Karpas-422 (cell line): ENCODE measurements at regions not wholly inside any gene's neighbourhood (a gene's known extent, or its start where the extent isn't known, plus 50 kb on each side); places are given as distances from the start of the nearest gene placed in this dataset.
"Not testable (repeated sequence)": the region's sequence is repeated elsewhere in the genome, so short reads cannot be mapped to it uniquely, and the experiment has no call there.

ENCODE experiments used
- DNase-seq: peaks from one replicate; pipeline ENCODE4 v3.0.0-alpha.2; 2015
- H2AFZ ChIP-seq: fragments of 200-600 bp; sonication (generic); 2 replicates; pipeline ENCODE4 v1.6.1; 2014; ENCODE audit warnings: antibody characterized with exemption, low read length, mixed read lengths
- H3K27ac ChIP-seq: fragments of 200-600 bp; sonication (generic); 2 replicates; pipeline ENCODE4 v1.5.1; 2014; ENCODE audit warnings: mild to moderate bottlenecking, low read length, moderate library complexity
- H3K27me3 ChIP-seq: fragments of 200-600 bp; sonication (generic); 2 replicates; pipeline ENCODE4 v1.6.1; 2014; ENCODE audit warnings: low read length, mixed read lengths
- H3K36me3 ChIP-seq: fragments of 200-600 bp; sonication (generic); 2 replicates; pipeline ENCODE4 v1.6.1; 2014; ENCODE audit warnings: low read length, mixed read lengths; ENCODE audit not compliant: insufficient read depth
- H3K4me1 ChIP-seq: fragments of 200-600 bp; sonication (generic); 2 replicates; pipeline ENCODE4 v1.6.1; 2014; ENCODE audit warnings: mild to moderate bottlenecking, low read length, mixed read lengths
- H3K4me2 ChIP-seq: fragments of 200-600 bp; sonication (generic); 2 replicates; pipeline ENCODE4 v1.6.1; 2014; ENCODE audit warnings: low read length, low read depth, mild to moderate bottlenecking; ENCODE audit not compliant: poor library complexity, severe bottlenecking
- H3K4me3 ChIP-seq: fragments of 200-600 bp; sonication (generic); 2 replicates; pipeline ENCODE4 v1.5.1; 2014; ENCODE audit warnings: mild to moderate bottlenecking, antibody characterized with exemption, low read length, mixed read lengths
- H3K79me2 ChIP-seq: fragments of 200-600 bp; sonication (generic); 2 replicates; pipeline ENCODE4 v1.6.1; 2014; ENCODE audit warnings: mild to moderate bottlenecking, low read length, mixed read lengths
- H3K9ac ChIP-seq: fragments of 200-600 bp; sonication (generic); 2 replicates; pipeline ENCODE4 v1.6.0; 2014; ENCODE audit warnings: low read length
- H3K9me2 ChIP-seq: fragments of 200-600 bp; sonication (generic), shearing (Covaris generic); replicated peaks from 2 replicates; pipeline ENCODE4 v1.6.0; 2014; ENCODE audit warnings: mild to moderate bottlenecking, low read length, moderate library complexity; ENCODE audit not compliant: insufficient read depth
- H3K9me3 ChIP-seq: fragments of 300-700, 200-600 bp; sonication (generic); 2 replicates; pipeline ENCODE4 v1.6.1; 2014; ENCODE audit warnings: low read length, mixed read lengths
- H4K20me1 ChIP-seq: fragments of 200-600 bp; sonication (generic); 2 replicates; pipeline ENCODE4 v1.6.1; 2014; ENCODE audit warnings: mild to moderate bottlenecking, antibody characterized with exemption, low read length, low read depth; ENCODE audit not compliant: insufficient read depth

- Histone ChIP-seq H2AFZ (no peak overlapping the region), H3K4me3 (no peak overlapping the region), H4K20me1 (no peaks in the 10 kb centered on the region), H3K27me3 (no peaks in the 10 kb centered on the region), H3K9me3 (no peaks in the 10 kb centered on the region), H3K4me1 (no peaks in the 10 kb centered on the region), H3K9me2 (no peaks in the 10 kb centered on the region), H3K9ac (no peak overlapping the region), H3K79me2 (no peaks in the 10 kb centered on the region), H3K4me2 (no peak overlapping the region), H3K27ac (no peak overlapping the region), H3K36me3 (no peaks in the 10 kb centered on the region)
- no peak for DNase-seq
Observed at GRCh38 chr13:27358420-27358819, 66.0 kb upstream of the GTF3A start.

- H3K27ac ChIP-seq: no peak overlapping the region
- H2AFZ ChIP-seq: no peak overlapping the region
- H3K79me2 ChIP-seq: no peaks in the 10 kb centered on the region
- H3K9me2 ChIP-seq: no peaks in the 10 kb centered on the region
- no peaks in the 10 kb centered on the region for H4K20me1 ChIP-seq
- no peaks in the 10 kb centered on the region for H3K9me3 ChIP-seq
- no peak overlapping the region for H3K4me2 ChIP-seq
- peak; percentile 82 for DNase-seq
- H3K27me3 ChIP-seq: no peaks in the 10 kb centered on the region
- H3K4me3 ChIP-seq: no peak overlapping the region
- H3K4me1 ChIP-seq: no peaks in the 10 kb centered on the region
- H3K36me3 ChIP-seq: no peaks in the 10 kb centered on the region
- H3K9ac ChIP-seq: no peak overlapping the region
Observed at GRCh38 chr13:27359199-27359821, 65.1 kb upstream of the GTF3A start.

- no peak overlapping the region for H2AFZ ChIP-seq
- H3K9me2 ChIP-seq: no peaks in the 10 kb centered on the region
- DNase-seq: no peak
- H3K9ac ChIP-seq: no peak overlapping the region
- H3K27me3 ChIP-seq: no peaks in the 10 kb centered on the region
- no peaks in the 10 kb centered on the region for H4K20me1 ChIP-seq
- no peaks in the 10 kb centered on the region for H3K4me1 ChIP-seq
- H3K4me3 ChIP-seq: no peak overlapping the region
- H3K36me3 ChIP-seq: no peaks in the 10 kb centered on the region
- no peak overlapping the region for H3K4me2 ChIP-seq
- no peaks in the 10 kb centered on the region for H3K9me3 ChIP-seq
- H3K27ac ChIP-seq: no peak overlapping the region
- no peaks in the 10 kb centered on the region for H3K79me2 ChIP-seq
Observed at GRCh38 chr13:27360562-27360961, 63.9 kb upstream of the GTF3A start.

GRCh38 chr13:27362064-27362751 lies 62.2 kb upstream of the GTF3A start:
- peak; percentile 86 for DNase-seq
- no peaks in the 10 kb centered on the region for H3K79me2 ChIP-seq
- no peak overlapping the region for H3K4me3 ChIP-seq
- H4K20me1 ChIP-seq: no peaks in the 10 kb centered on the region
- no peak overlapping the region for H3K4me2 ChIP-seq
- no peak overlapping the region for H3K9ac ChIP-seq
- no peaks in the 10 kb centered on the region for H3K27me3 ChIP-seq
- H3K36me3 ChIP-seq: no peaks in the 10 kb centered on the region
- H3K4me1 ChIP-seq: no peaks in the 10 kb centered on the region
- H3K9me2 ChIP-seq: no peaks in the 10 kb centered on the region
- H2AFZ ChIP-seq: no peak overlapping the region
- no peaks in the 10 kb centered on the region for H3K9me3 ChIP-seq
- H3K27ac ChIP-seq: no peak overlapping the region

- not testable (repeated sequence) for H3K9me3 ChIP-seq, H3K36me3 ChIP-seq, DNase-seq, H3K4me3 ChIP-seq, H3K27me3 ChIP-seq, H3K27ac ChIP-seq, H4K20me1 ChIP-seq, H3K4me2 ChIP-seq, H3K79me2 ChIP-seq, H2AFZ ChIP-seq, H3K4me1 ChIP-seq, H3K9ac ChIP-seq, H3K9me2 ChIP-seq
Observed at GRCh38 chr13:27363637-27364036, 60.8 kb upstream of the GTF3A start.

GRCh38 chr13:27367570-27367969 lies 56.8 kb upstream of the GTF3A start:
- Histone ChIP-seq H3K4me1 (no peaks in the 10 kb centered on the region), H3K4me2 (no peak overlapping the region), H3K4me3 (no peak overlapping the region), H3K79me2 (no peaks in the 10 kb centered on the region), H3K9ac (no peak overlapping the region), H3K36me3 (no peaks in the 10 kb centered on the region), H3K27ac (no peak overlapping the region), H2AFZ (no peak overlapping the region), H3K9me3 (no peaks in the 10 kb centered on the region), H3K27me3 (no peaks in the 10 kb centered on the region), H4K20me1 (no peaks in the 10 kb centered on the region), H3K9me2 (no peaks in the 10 kb centered on the region)
- no peak for DNase-seq

GRCh38 chr13:27370305-27370872 lies 54.0 kb upstream of the GTF3A start:
- no peaks in the 10 kb centered on the region for H3K9me3 ChIP-seq
- H3K9me2 ChIP-seq: no peaks in the 10 kb centered on the region
- no peaks in the 10 kb centered on the region for H4K20me1 ChIP-seq
- H2AFZ ChIP-seq: no peak overlapping the region
- H3K4me3 ChIP-seq: no peak overlapping the region
- no peaks in the 10 kb centered on the region for H3K36me3 ChIP-seq
- peaks cover 7% of the 10 kb centered on the region for H3K4me1 ChIP-seq
- H3K27ac ChIP-seq: no peak overlapping the region
- H3K79me2 ChIP-seq: no peaks in the 10 kb centered on the region
- no peaks in the 10 kb centered on the region for H3K27me3 ChIP-seq
- H3K4me2 ChIP-seq: no peak overlapping the region
- no peak overlapping the region for H3K9ac ChIP-seq
- DNase-seq: no peak

GRCh38 chr13:27371932-27372331 lies 52.5 kb upstream of the GTF3A start:
- Histone ChIP-seq H3K27ac (no peak overlapping the region), H3K36me3 (no peaks in the 10 kb centered on the region), H3K79me2 (no peaks in the 10 kb centered on the region), H2AFZ (no peak overlapping the region), H3K27me3 (no peaks in the 10 kb centered on the region), H4K20me1 (no peaks in the 10 kb centered on the region), H3K9me3 (no peaks in the 10 kb centered on the region), H3K9me2 (no peaks in the 10 kb centered on the region), H3K9ac (no peak overlapping the region), H3K4me1 (peaks cover 7% of the 10 kb centered on the region), H3K4me2 (no peak overlapping the region), H3K4me3 (no peak overlapping the region)
- no peak for DNase-seq
